ENCODE measurements at regions not wholly inside any gene's neighbourhood (a gene's known extent, or its start where the extent isn't known, plus 50 kb on each side); places are given as distances from the start of the nearest gene placed in this dataset.
A peak's percentile ranks its signal among the peaks of the same experiment; 100 is the strongest.

- Histone ChIP-seq H3K27me3 (ENCODE audit: control insufficient read depth, insufficient read depth, low read length) (no peaks in the 10 kb centered on the region), H3K4me3 (ENCODE audit: low read length) (no peak overlapping the region), H3K4me1 (ENCODE audit: control insufficient read depth, insufficient read depth, low read length) (peaks cover 15% of the 10 kb centered on the region), H3K27ac (ENCODE audit: low read length) (no peak overlapping the region), H3K36me3 (ENCODE audit: control insufficient read depth, insufficient read depth, low read length) (no peaks in the 10 kb centered on the region), H3K9me3 (ENCODE audit: control insufficient read depth, low read depth, low read length) (no peaks in the 10 kb centered on the region)
- 100% methylated on average over 2 of the region's 5 CpGs for WGBS (ENCODE audit: insufficient coverage, low lambda C conversion rate)
- DNase-seq: no peak
These were observed 72.8 kb upstream of the IFNG-AS1 start for GRCh38 chr12:67916266-67916970.

DNA sequence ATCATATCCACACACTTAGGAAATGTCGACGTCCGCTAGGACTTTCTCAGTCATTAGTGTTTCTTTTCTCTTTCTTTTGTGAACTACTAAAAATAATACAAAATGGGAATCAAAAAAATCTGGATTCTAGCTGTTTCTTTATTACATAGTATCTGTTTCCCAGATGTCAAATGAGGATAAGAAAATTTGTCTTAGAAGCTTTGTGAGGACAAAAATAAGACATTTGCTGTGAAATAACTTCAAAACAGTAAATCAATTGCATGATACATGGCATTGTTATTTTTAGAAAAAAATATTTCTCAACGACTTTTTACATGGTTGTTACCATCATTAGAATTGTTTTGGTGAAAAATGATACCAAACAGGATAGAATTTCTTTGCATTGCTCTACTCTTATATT is 71.4 kb upstream of the IFNG-AS1 start:
- H3K27me3 ChIP-seq (ENCODE audit: control insufficient read depth, insufficient read depth, low read length): no peaks in the 10 kb centered on the region
- no peaks in the 10 kb centered on the region for H3K36me3 ChIP-seq (ENCODE audit: control insufficient read depth, insufficient read depth, low read length)
- no peaks in the 10 kb centered on the region for H3K9me3 ChIP-seq (ENCODE audit: control insufficient read depth, low read depth, low read length)
- H3K27ac ChIP-seq (ENCODE audit: low read length): no peak overlapping the region
- 90% methylated on average over 2 of the region's 4 CpGs for WGBS (ENCODE audit: insufficient coverage, low lambda C conversion rate)
- no peak overlapping the region for H3K4me3 ChIP-seq (ENCODE audit: low read length)
- DNase-seq: no peak
- H3K4me1 ChIP-seq (ENCODE audit: control insufficient read depth, insufficient read depth, low read length): peaks cover 22% of the 10 kb centered on the region

DNA sequence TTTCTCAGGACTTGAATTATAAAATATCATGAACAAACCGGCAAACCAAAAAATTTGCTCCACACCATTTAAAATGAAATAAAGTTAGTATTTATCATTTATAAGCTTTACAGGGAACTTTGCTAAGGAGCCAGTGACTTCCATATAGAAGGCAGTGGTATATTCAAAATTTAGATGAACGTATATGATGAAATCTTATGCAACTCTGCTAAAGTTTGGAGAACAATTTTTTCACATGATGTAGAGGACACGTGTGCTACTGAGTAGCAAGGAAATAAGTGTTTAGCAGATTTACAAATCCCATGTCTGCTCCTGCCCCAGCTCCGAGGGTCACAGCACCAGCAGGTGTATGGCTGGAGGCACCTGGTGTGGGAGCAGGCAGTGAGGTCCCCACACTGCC is 70.8 kb upstream of the IFNG-AS1 start:
- Histone ChIP-seq H3K36me3 (ENCODE audit: control insufficient read depth, insufficient read depth, low read length) (no peaks in the 10 kb centered on the region), H3K27me3 (ENCODE audit: control insufficient read depth, insufficient read depth, low read length) (no peaks in the 10 kb centered on the region), H3K4me3 (ENCODE audit: low read length) (no peak overlapping the region), H3K4me1 (ENCODE audit: control insufficient read depth, insufficient read depth, low read length) (peaks cover 22% of the 10 kb centered on the region), H3K27ac (ENCODE audit: low read length) (no peak overlapping the region), H3K9me3 (ENCODE audit: control insufficient read depth, low read depth, low read length) (no peaks in the 10 kb centered on the region)
- no peak for DNase-seq
- 100% methylated on average over 2 of the region's 4 CpGs for WGBS (ENCODE audit: insufficient coverage, low lambda C conversion rate)

- H3K27ac ChIP-seq (ENCODE audit: low read length): peak overlapping the region; percentile 61
- H3K9me3 ChIP-seq (ENCODE audit: control insufficient read depth, low read depth, low read length): no peaks in the 10 kb centered on the region
- H3K4me3 ChIP-seq (ENCODE audit: low read length): no peak overlapping the region
- H3K36me3 ChIP-seq (ENCODE audit: control insufficient read depth, insufficient read depth, low read length): no peaks in the 10 kb centered on the region
- no peaks in the 10 kb centered on the region for H3K27me3 ChIP-seq (ENCODE audit: control insufficient read depth, insufficient read depth, low read length)
- no CpG with 5 or more reads among the region's 2 CpGs for WGBS (ENCODE audit: insufficient coverage, low lambda C conversion rate)
- H3K4me1 ChIP-seq (ENCODE audit: control insufficient read depth, insufficient read depth, low read length): peaks cover 22% of the 10 kb centered on the region
- no peak for DNase-seq
These were observed 69.8 kb upstream of the IFNG-AS1 start for GRCh38 chr12:67919406-67919805.

- no peak overlapping the region for H3K4me3 ChIP-seq (ENCODE audit: low read length)
- no peaks in the 10 kb centered on the region for H3K27me3 ChIP-seq (ENCODE audit: control insufficient read depth, insufficient read depth, low read length)
- H3K27ac ChIP-seq (ENCODE audit: low read length): peak overlapping the region; percentile 61
- H3K9me3 ChIP-seq (ENCODE audit: control insufficient read depth, low read depth, low read length): no peaks in the 10 kb centered on the region
- no peaks in the 10 kb centered on the region for H3K36me3 ChIP-seq (ENCODE audit: control insufficient read depth, insufficient read depth, low read length)
- peaks cover 22% of the 10 kb centered on the region for H3K4me1 ChIP-seq (ENCODE audit: control insufficient read depth, insufficient read depth, low read length)
- WGBS (ENCODE audit: insufficient coverage, low lambda C conversion rate): no CpG with 5 or more reads among the region's 2 CpGs
- peak in 1 of 2 donors; percentile 55 for DNase-seq
These were observed 68.8 kb upstream of the IFNG-AS1 start for GRCh38 chr12:67920413-67920812.

GRCh38 chr12:67921286-67921685 is 68.0 kb upstream of the IFNG-AS1 start:
- peak; percentile 56 to 76 for DNase-seq
- H3K27ac ChIP-seq (ENCODE audit: low read length): peak overlapping the region; percentile 61
- H3K9me3 ChIP-seq (ENCODE audit: control insufficient read depth, low read depth, low read length): no peaks in the 10 kb centered on the region
- H3K4me3 ChIP-seq (ENCODE audit: low read length): no peak overlapping the region
- H3K4me1 ChIP-seq (ENCODE audit: control insufficient read depth, insufficient read depth, low read length): peaks cover 22% of the 10 kb centered on the region
- WGBS (ENCODE audit: insufficient coverage, low lambda C conversion rate): no CpG with 5 or more reads among the region's 1 CpG
- H3K27me3 ChIP-seq (ENCODE audit: control insufficient read depth, insufficient read depth, low read length): no peaks in the 10 kb centered on the region
- H3K36me3 ChIP-seq (ENCODE audit: control insufficient read depth, insufficient read depth, low read length): no peaks in the 10 kb centered on the region

DNA sequence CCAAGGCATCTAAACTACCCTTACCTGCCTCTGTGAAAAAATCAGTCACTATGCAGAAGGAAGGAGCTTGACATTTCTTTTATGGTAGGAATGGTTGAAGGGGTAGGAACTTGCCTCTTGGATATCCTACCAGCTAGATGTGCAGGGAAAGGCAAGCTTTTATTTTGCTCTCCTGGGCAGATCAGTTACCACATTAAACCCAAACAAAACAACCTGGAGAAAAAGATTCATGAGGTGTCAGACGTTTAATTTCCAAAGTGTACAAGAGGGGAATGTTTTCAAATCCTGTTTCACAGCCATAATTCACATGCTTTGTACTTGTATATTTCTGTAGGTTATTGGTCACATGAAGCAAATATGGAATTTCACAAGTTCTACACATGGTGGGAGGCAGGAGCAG is 67.0 kb upstream of the IFNG-AS1 start:
- no peaks in the 10 kb centered on the region for H3K36me3 ChIP-seq (ENCODE audit: control insufficient read depth, insufficient read depth, low read length)
- H3K9me3 ChIP-seq (ENCODE audit: control insufficient read depth, low read depth, low read length): no peaks in the 10 kb centered on the region
- no peak overlapping the region for H3K27ac ChIP-seq (ENCODE audit: low read length)
- H3K4me1 ChIP-seq (ENCODE audit: control insufficient read depth, insufficient read depth, low read length): peaks cover 27% of the 10 kb centered on the region
- WGBS (ENCODE audit: insufficient coverage, low lambda C conversion rate): no CpG with 5 or more reads among the region's 1 CpG
- H3K27me3 ChIP-seq (ENCODE audit: control insufficient read depth, insufficient read depth, low read length): no peaks in the 10 kb centered on the region
- no peak overlapping the region for H3K4me3 ChIP-seq (ENCODE audit: low read length)
- DNase-seq: no peak

GRCh38 chr12:67925077-67925476 is 64.2 kb upstream of the IFNG-AS1 start:
- Histone ChIP-seq H3K27me3 (ENCODE audit: control insufficient read depth, insufficient read depth, low read length) (no peaks in the 10 kb centered on the region), H3K4me1 (ENCODE audit: control insufficient read depth, insufficient read depth, low read length) (peaks cover 37% of the 10 kb centered on the region), H3K36me3 (ENCODE audit: control insufficient read depth, insufficient read depth, low read length) (no peaks in the 10 kb centered on the region), H3K9me3 (ENCODE audit: control insufficient read depth, low read depth, low read length) (no peaks in the 10 kb centered on the region), H3K4me3 (ENCODE audit: low read length) (no peak overlapping the region), H3K27ac (ENCODE audit: low read length) (no peak overlapping the region)
- no peak for DNase-seq
- WGBS (ENCODE audit: insufficient coverage, low lambda C conversion rate): no CpG with 5 or more reads among the region's 2 CpGs

DNA sequence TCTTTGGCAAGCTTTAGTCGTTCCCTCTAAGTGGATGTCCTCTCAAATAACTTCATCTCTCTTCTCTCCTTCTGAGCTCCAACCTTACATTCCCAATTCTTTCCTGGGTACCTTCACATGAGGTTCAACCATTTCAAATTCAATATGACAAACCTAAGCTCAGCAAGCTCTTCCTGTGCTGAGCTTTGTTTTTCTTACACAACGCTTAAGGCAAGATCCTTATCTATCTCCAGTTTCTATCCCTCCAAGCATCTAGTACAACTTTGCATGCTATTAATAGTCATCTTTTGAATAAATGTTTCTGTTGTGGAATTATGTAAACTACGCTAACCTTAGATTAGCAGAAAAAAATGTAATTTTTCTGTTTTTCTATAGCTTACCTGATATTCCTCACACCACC is 63.7 kb upstream of the IFNG-AS1 start:
- WGBS (ENCODE audit: insufficient coverage, low lambda C conversion rate): 93% methylated on average over 3 of the region's 3 CpGs
- H3K4me1 ChIP-seq (ENCODE audit: control insufficient read depth, insufficient read depth, low read length): peaks cover 32% of the 10 kb centered on the region
- no peaks in the 10 kb centered on the region for H3K36me3 ChIP-seq (ENCODE audit: control insufficient read depth, insufficient read depth, low read length)
- H3K4me3 ChIP-seq (ENCODE audit: low read length): no peak overlapping the region
- H3K9me3 ChIP-seq (ENCODE audit: control insufficient read depth, low read depth, low read length): no peaks in the 10 kb centered on the region
- no peaks in the 10 kb centered on the region for H3K27me3 ChIP-seq (ENCODE audit: control insufficient read depth, insufficient read depth, low read length)
- DNase-seq: no peak
- H3K27ac ChIP-seq (ENCODE audit: low read length): no peak overlapping the region

GRCh38 chr12:67926063-67926462 is 63.2 kb upstream of the IFNG-AS1 start:
- no peaks in the 10 kb centered on the region for H3K9me3 ChIP-seq (ENCODE audit: control insufficient read depth, low read depth, low read length)
- no peaks in the 10 kb centered on the region for H3K27me3 ChIP-seq (ENCODE audit: control insufficient read depth, insufficient read depth, low read length)
- DNase-seq: no peak
- H3K4me1 ChIP-seq (ENCODE audit: control insufficient read depth, insufficient read depth, low read length): peaks cover 27% of the 10 kb centered on the region
- H3K27ac ChIP-seq (ENCODE audit: low read length): no peak overlapping the region
- WGBS (ENCODE audit: insufficient coverage, low lambda C conversion rate): no CpG with 5 or more reads among the region's 3 CpGs
- H3K36me3 ChIP-seq (ENCODE audit: control insufficient read depth, insufficient read depth, low read length): no peaks in the 10 kb centered on the region
- no peak overlapping the region for H3K4me3 ChIP-seq (ENCODE audit: low read length)

GRCh38 chr12:67927324-67927723 is 61.9 kb upstream of the IFNG-AS1 start:
- Histone ChIP-seq H3K27me3 (ENCODE audit: control insufficient read depth, insufficient read depth, low read length) (no peaks in the 10 kb centered on the region), H3K4me1 (ENCODE audit: control insufficient read depth, insufficient read depth, low read length) (peaks cover 18% of the 10 kb centered on the region), H3K9me3 (ENCODE audit: control insufficient read depth, low read depth, low read length) (no peaks in the 10 kb centered on the region), H3K4me3 (ENCODE audit: low read length) (no peak overlapping the region), H3K27ac (ENCODE audit: low read length) (peak overlapping the region; percentile 5), H3K36me3 (ENCODE audit: control insufficient read depth, insufficient read depth, low read length) (no peaks in the 10 kb centered on the region)
- DNase-seq: no peak
- WGBS (ENCODE audit: insufficient coverage, low lambda C conversion rate): 20% methylated on average over 1 of the region's 4 CpGs
